Panc1 (cell line): ENCODE measurements at regions not wholly inside any gene's neighbourhood (a gene's known extent, or its start where the extent isn't known, plus 50 kb on each side); places are given as distances from the start of the nearest gene placed in this dataset.
"Not testable (repeated sequence)": the region's sequence is repeated elsewhere in the genome, so short reads cannot be mapped to it uniquely, and the experiment has no call there.

Source experiments
- ATAC-seq: fragments of 200-7000 bp; cut with Tn5 transposase; 2 replicates; pipeline ENCODE4 v1.9.1; 2020; ENCODE audit warnings: mild to moderate bottlenecking, moderate library complexity
- BruUV-seq: library from RNA; stranded (reverse); fragments of 400-500 nt; replicated peaks from 2 replicates; lab custom pipeline; 2021; lab: Mats Ljungman, UMichigan
- CTCF ChIA-PET: fragments of 300-600 bp; sonication (Branson Sonifier 250); formaldehyde crosslinking; loops from one replicate; lab custom pipeline; 2022; ENCODE audit warnings: antibody characterized with exemption; lab: Charles Lee
- POLR2A ChIA-PET: fragments of 300-600 bp; sonication (Branson Sonifier 250); formaldehyde crosslinking; loops from one replicate; lab custom pipeline; 2022; ENCODE audit warnings: antibody characterized with exemption; lab: Charles Lee
- DNase-seq: peaks from one replicate; pipeline ENCODE4 v3.0.0-alpha.2; 2010; ENCODE audit warnings: low read depth, low spot score
- H3K27ac ChIP-seq: 2 replicates; pipeline ENCODE4 v1.5.1; 2011; ENCODE audit warnings: mild to moderate bottlenecking, low read length, inconsistent platforms
- H3K27me3 ChIP-seq: fragments of 200-500 bp; sonication (Bioruptor generic); 2 replicates; pipeline ENCODE4 v1.6.0; 2014; ENCODE audit warnings: low read length, inconsistent platforms; ENCODE audit not compliant: control insufficient read depth, insufficient read depth
- H3K36me3 ChIP-seq: fragments of 200-500 bp; sonication (Bioruptor generic); 2 replicates; pipeline ENCODE4 v1.5.1; 2014; ENCODE audit warnings: inconsistent platforms, mild to moderate bottlenecking, low read length, moderate library complexity; ENCODE audit not compliant: control insufficient read depth, insufficient read depth
- H3K4me1 ChIP-seq: 2 replicates; pipeline ENCODE4 v1.5.1; 2011; ENCODE audit warnings: inconsistent platforms, mild to moderate bottlenecking, low read length, moderate library complexity; ENCODE audit not compliant: control insufficient read depth, insufficient read depth
- H3K4me3 ChIP-seq, 2 experiments: 2 replicates each; pipeline ENCODE4 v1.5.1; 2011 to 2012; ENCODE audit warnings: low read depth in 2 of 2, low read length in 2 of 2, mild to moderate bottlenecking in 2 of 2, inconsistent platforms in 1 of 2, moderate library complexity in 1 of 2
- H3K9me3 ChIP-seq: fragments of 200-500 bp; sonication (Bioruptor generic); 2 replicates; pipeline ENCODE4 v1.5.1; 2014; ENCODE audit warnings: low read depth, mild to moderate bottlenecking, inconsistent platforms, low read length, moderate library complexity; ENCODE audit not compliant: control insufficient read depth, insufficient read depth
- CTCF ChIP-seq: fragments of 450-650 bp; IDR thresholded peaks from 2 replicates; pipeline ENCODE4 v1.5.1; 2017; ENCODE audit warnings: mild to moderate bottlenecking
- POLR2AphosphoS5 ChIP-seq: IDR thresholded peaks from 2 replicates; pipeline ENCODE4 v1.6.1; 2012; ENCODE audit warnings: mild to moderate bottlenecking, low read depth, low read length, moderate library complexity
- REST ChIP-seq, 2 experiments: IDR thresholded peaks; 2 replicates each; pipeline ENCODE4 v1.6.1; 2011 to 2012; ENCODE audit warnings: low read depth in 2 of 2, control low read depth in 1 of 2, low read length in 1 of 2, mild to moderate bottlenecking in 1 of 2, moderate library complexity in 1 of 2; ENCODE audit not compliant: insufficient read depth in 1 of 2
- SIN3A ChIP-seq: IDR thresholded peaks from 2 replicates; pipeline ENCODE4 v1.6.1; 2012; ENCODE audit warnings: low read depth, mild to moderate bottlenecking, low read length, moderate library complexity, borderline replicate concordance; ENCODE audit not compliant: insufficient read depth
- TCF7L2 ChIP-seq: IDR thresholded peaks from 2 replicates; pipeline ENCODE4 v1.6.1; 2011; ENCODE audit warnings: mild to moderate bottlenecking, low read depth, low read length, inconsistent platforms
- in situ Hi-C: cut with HindIII; loops from 2 replicates; pipeline ENCODE4 v1.10.0; 2016; ENCODE audit warnings: low sequenced_read_pairs, low pct_unique_long_range_greater_than_20kb
- intact Hi-C: fragments of 100-400 bp; cut with micrococcal nuclease; formaldehyde crosslinking; loops from one replicate; pipeline ENCODE4 v1.10.0; 2022; ENCODE audit not compliant: unreplicated experiment

- Histone ChIP-seq H3K4me1 (no peaks in the 10 kb centered on the region), H3K27me3 (no peaks in the 10 kb centered on the region), H3K9me3 (no peaks in the 10 kb centered on the region), H3K27ac (no peak overlapping the region), H3K4me3 (no peak overlapping the region), H3K36me3 (no peaks in the 10 kb centered on the region)
- ChIA-PET POLR2A (no interaction called here), CTCF (no interaction called here)
- in situ Hi-C loops (no loop called here), intact Hi-C loops (no loop called here)
- no peak for DNase-seq
- no TSS peak for BruUV-seq
- ATAC-seq, result no peak
- TF ChIP-seq CTCF (no peak), SIN3A (no peak), POLR2AphosphoS5 (no peak)
Measured at GRCh38 chr5:120330558-120330957, 133.5 kb upstream of the PRR16 start.

GRCh38 chr5:120344181-120344580, 119.9 kb upstream of the PRR16 start:
- H3K27me3 ChIP-seq, result no peaks in the 10 kb centered on the region
- TF ChIP-seq POLR2AphosphoS5, result no peak
- no peak for TF ChIP-seq REST (IDR thresholded peaks at IDR 0.05; ENCODE audit: insufficient read depth in 1 of 2, low read depth in 2 of 2, low read length in 1 of 2)
- no peak for TF ChIP-seq TCF7L2
- DNase-seq, result no peak
- ATAC-seq, result no peak
- intact Hi-C loops, result no loop called here
- no peaks in the 10 kb centered on the region for H3K9me3 ChIP-seq
- H3K27ac ChIP-seq, result no peak overlapping the region
- BruUV-seq, result no TSS peak
- in situ Hi-C loops, result no loop called here
- no peaks in the 10 kb centered on the region for H3K36me3 ChIP-seq
- H3K4me1 ChIP-seq, result no peaks in the 10 kb centered on the region
- POLR2A ChIA-PET, result no interaction called here
- CTCF ChIA-PET, result no interaction called here
- no peak overlapping the region for H3K4me3 ChIP-seq

- Histone ChIP-seq H3K4me3 (no peak overlapping the region), H3K27ac (no peak overlapping the region), H3K4me1 (no peaks in the 10 kb centered on the region), H3K36me3 (no peaks in the 10 kb centered on the region), H3K27me3 (no peaks in the 10 kb centered on the region), H3K9me3 (no peaks in the 10 kb centered on the region)
- ATAC-seq (no peak), DNase-seq (no peak)
- CTCF ChIA-PET, result no interaction called here
- POLR2A ChIA-PET, result no interaction called here
- TF ChIP-seq CTCF (no peak), REST (IDR thresholded peaks at IDR 0.05; ENCODE audit: insufficient read depth in 1 of 2, low read depth in 2 of 2, low read length in 1 of 2) (no peak)
- intact Hi-C loops, result no loop called here
- in situ Hi-C loops, result no loop called here
- BruUV-seq, result no TSS peak
Measured at GRCh38 chr5:120345947-120346346, 118.2 kb upstream of the PRR16 start.

GRCh38 chr5:120351071-120351470, 113.0 kb upstream of the PRR16 start:
- H3K36me3 ChIP-seq, H3K27me3 ChIP-seq, CTCF ChIA-PET, in situ Hi-C loops, BruUV-seq, H3K4me1 ChIP-seq, POLR2A ChIA-PET, H3K9me3 ChIP-seq, H3K4me3 ChIP-seq, ATAC-seq, H3K27ac ChIP-seq, intact Hi-C loops, DNase-seq: not testable (repeated sequence)
